Erythroblast (primary cell): ENCODE measurements at regions not wholly inside any gene's neighbourhood (a gene's known extent, or its start where the extent isn't known, plus 50 kb on each side); places are given as distances from the start of the nearest gene placed in this dataset.

Experiments
- GATA1 ChIP-seq: IDR thresholded peaks from 2 replicates; pipeline ENCODE4 v1.6.1; 2011; ENCODE audit warnings: low read depth, mild to moderate bottlenecking, control low read depth, low read length, moderate library complexity
- POLR2A ChIP-seq: IDR thresholded peaks from 2 replicates; pipeline ENCODE4 v1.6.1; 2011; ENCODE audit warnings: mild to moderate bottlenecking, low read length

GRCh38 chr12:91753649-91754048, 392.0 kb downstream of the BTG1 start:
- TF ChIP-seq POLR2A (no peak), GATA1 (no peak)
